Esophagus muscularis mucosa (tissue), 4 donors: ENCODE measurements at regions not wholly inside any gene's neighbourhood (a gene's known extent, or its start where the extent isn't known, plus 50 kb on each side); places are given as distances from the start of the nearest gene placed in this dataset.
"Not testable (repeated sequence)": the region's sequence is repeated elsewhere in the genome, so short reads cannot be mapped to it uniquely, and the experiment has no call there.

ENCODE experiments used
- DNase-seq: peaks from one replicate; pipeline ENCODE4 v3.0.0-alpha.2; 2017; ENCODE audit errors: extremely low spot score
- H3K27ac ChIP-seq, 4 donors: fragments of 200-600 bp; sonication (generic); replicated peaks in 1 of 4; 1 replicate in 3 of 4; 2 replicates in 1 of 4; pipeline ENCODE4 v1.5.1; 2016 to 2019; ENCODE audit warnings: mild to moderate bottlenecking in 1 of 4
- H3K27me3 ChIP-seq, 4 donors: fragments of 200-600 bp; sonication (generic); one replicate each; pipeline versions ENCODE4 v1.5.1 to v1.6.0; 2016 to 2019
- H3K36me3 ChIP-seq, 4 donors: fragments of 200-600 bp; sonication (generic); one replicate each; pipeline ENCODE4 v1.5.1; 2016 to 2019
- H3K4me1 ChIP-seq, 4 donors: fragments of 200-600 bp; sonication (generic); one replicate each; pipeline ENCODE4 v1.5.1; 2016 to 2019
- H3K4me3 ChIP-seq, 4 donors: fragments of 200-600 bp; sonication (generic); 1 replicate in 2 of 4; 2 replicates in 2 of 4; pipeline ENCODE4 v1.5.1; 2016 to 2019; ENCODE audit warnings: mild to moderate bottlenecking in 4 of 4, moderate library complexity in 1 of 4
- H3K9me3 ChIP-seq, 4 donors: fragments of 200-600 bp; sonication (generic); 1 replicate in 3 of 4; 2 replicates in 1 of 4; pipeline ENCODE4 v1.5.1; 2016 to 2019
- WGBS: methylation state at CpG from one replicate; pipeline ENCODE4 v1.1.5; 2018; 5-methylcytosine and 5-hydroxymethylcytosine counted together
- intact Hi-C: fragments of 100-400 bp; cut with DNase I; formaldehyde crosslinking; loops from one replicate; pipeline ENCODE4 v1.15.1; 2023

DNA sequence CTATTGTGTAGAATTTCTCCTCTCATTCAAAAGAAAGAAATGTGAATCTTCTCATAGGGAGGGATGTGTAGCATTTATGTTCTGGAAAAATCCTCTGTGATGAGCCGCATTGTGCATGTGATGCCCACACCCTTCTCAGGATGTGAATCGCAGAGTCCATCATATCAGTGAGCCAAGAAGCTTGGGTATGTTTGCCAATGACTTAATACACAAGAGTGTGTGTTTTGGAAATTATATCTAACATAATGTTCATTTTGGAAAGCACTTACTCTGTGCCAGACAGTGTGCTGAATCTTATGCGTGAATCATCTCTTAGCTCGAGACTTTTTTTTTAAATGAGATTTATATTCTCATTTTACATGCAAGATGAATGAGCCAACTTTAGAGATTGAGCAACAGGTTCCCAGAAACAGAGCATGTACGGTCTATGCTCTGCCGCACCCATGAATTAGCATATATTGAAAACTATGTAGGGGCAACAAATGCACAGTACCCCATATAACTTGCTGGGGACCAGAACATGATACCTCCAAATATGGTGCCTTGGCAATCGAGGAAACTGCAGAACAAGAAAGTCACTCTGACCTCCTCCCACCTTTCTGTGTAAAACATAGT lies 418.4 kb upstream of the SPATA31A3 start:
- DNase-seq, H3K36me3 ChIP-seq, H3K27ac ChIP-seq, H3K4me3 ChIP-seq, H3K27me3 ChIP-seq, intact Hi-C loops, H3K9me3 ChIP-seq, H3K4me1 ChIP-seq: not testable (repeated sequence)
- WGBS = 55% methylated on average over 3 of the region's 7 CpGs

DNA sequence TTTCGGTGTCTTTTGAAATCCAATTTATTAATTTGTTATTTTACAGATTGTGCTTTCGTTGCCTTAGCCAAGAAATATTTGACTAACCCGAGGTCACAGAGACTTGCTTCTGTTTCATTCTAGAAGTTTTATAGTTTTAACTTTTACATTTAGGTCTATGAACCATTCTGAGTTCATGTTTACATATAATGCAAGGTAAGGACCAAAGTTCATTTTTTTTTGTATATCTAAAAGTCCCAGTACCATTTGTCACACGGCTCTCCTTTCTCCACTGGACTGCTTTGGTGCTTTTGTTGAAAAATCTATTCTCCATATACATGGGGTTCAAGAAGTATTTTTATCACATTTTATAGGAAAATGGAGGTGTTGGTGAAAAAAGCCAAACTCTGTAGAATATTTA lies 411.4 kb upstream of the SPATA31A3 start:
- H3K4me1 ChIP-seq, DNase-seq: not testable (repeated sequence)
- WGBS = no CpG with 5 or more reads among the region's 4 CpGs

DNA sequence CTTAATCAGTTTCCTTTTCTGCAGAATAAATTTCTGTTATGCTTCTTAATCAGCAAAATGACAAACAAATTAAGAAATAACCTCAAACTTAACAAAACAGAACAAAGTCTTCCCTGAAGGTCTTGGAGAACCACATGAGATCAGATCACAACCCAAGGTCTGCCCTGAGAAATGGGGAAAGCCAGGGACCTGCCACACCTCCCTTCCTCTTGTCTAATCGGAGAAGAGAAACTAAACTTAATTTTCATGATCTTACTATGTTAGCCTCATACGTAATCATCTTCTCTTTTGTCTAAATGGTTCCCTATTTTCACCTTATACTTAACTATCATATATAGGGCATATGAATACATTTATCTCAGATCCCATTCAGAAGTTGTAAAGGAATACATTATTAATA lies 405.4 kb upstream of the SPATA31A3 start:
- WGBS = 81% methylated on average over 2 of the region's 2 CpGs
- H3K9me3 ChIP-seq, H3K27me3 ChIP-seq, H3K36me3 ChIP-seq, H3K4me1 ChIP-seq, H3K27ac ChIP-seq, DNase-seq, intact Hi-C loops, H3K4me3 ChIP-seq: not testable (repeated sequence)

More for the DNA sequence above, 411.4 kb upstream of the SPATA31A3 start:
- H3K27me3 ChIP-seq, H3K36me3 ChIP-seq, H3K4me3 ChIP-seq, H3K27ac ChIP-seq, H3K9me3 ChIP-seq, intact Hi-C loops: not testable (repeated sequence)

DNA sequence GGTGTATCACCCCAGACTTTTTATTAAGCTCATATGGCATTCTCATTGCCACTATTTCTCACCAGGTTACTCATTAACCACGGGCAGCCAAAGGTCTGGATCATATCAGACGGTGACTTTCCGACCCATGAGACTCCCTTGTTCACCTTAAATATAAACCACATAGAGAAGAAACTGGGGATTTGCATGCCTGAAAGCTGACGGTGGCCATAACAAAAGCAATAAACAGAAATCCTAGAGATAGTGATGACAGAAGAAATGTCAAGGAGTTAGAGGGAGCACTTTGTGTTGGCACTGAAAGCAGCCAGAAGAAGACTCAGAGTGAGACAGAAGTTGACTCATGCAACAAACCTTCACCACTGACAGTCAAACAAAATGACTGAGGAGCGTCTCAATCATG lies 402.4 kb upstream of the SPATA31A3 start:
- H3K27ac ChIP-seq, H3K36me3 ChIP-seq, H3K9me3 ChIP-seq, H3K4me1 ChIP-seq, intact Hi-C loops, H3K27me3 ChIP-seq, H3K4me3 ChIP-seq, DNase-seq: not testable (repeated sequence)
- WGBS = no CpG with 5 or more reads among the region's 5 CpGs

DNA sequence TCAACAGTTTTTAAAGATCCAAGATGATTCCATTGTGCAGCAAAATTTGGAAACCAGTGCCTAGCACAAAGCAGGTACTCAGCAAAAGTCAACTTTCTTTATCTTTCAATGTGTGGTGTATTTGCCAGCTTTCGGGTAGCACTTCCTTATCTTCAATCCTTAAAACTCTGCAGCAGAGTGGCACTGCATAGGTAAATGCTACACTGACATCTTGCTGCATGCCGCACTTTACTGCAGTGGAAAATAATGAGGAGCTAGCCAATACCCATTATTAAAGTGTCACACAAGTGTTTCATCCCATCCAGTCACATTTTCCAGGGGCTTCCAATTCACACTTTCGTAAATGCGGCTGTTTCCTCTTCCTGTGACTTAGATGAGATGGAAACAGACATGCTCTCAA lies 401.7 kb upstream of the SPATA31A3 start:
- WGBS = no CpG with 5 or more reads among the region's 4 CpGs
- not testable (repeated sequence) for DNase-seq

DNA sequence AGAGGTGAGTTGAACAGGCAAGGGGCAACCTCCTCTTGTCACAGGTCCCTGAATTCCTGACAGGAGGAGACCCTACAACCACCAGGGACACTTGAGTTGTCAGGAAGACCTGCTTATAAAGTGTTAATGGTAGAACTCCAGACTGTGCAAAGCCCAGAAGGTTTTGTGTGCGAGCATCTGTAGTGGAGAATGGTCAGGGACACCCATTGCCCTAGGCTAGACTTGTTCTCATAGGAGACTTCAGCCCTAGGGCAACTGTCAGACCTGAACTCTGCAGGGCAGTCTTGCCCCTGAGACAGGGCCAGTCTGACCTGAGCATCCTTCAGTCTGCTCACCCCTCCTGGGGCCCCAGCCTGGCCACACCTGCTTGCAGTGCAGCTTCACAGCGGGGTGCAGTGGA lies 377.3 kb upstream of the SPATA31A3 start:
- H3K27ac ChIP-seq, H3K27me3 ChIP-seq, H3K36me3 ChIP-seq, H3K9me3 ChIP-seq, DNase-seq, H3K4me1 ChIP-seq, H3K4me3 ChIP-seq, intact Hi-C loops: not testable (repeated sequence)
- WGBS = no CpG with 5 or more reads among the region's 2 CpGs

More for the DNA sequence above, 401.7 kb upstream of the SPATA31A3 start:
- H3K9me3 ChIP-seq, H3K36me3 ChIP-seq, H3K4me3 ChIP-seq, intact Hi-C loops, H3K27me3 ChIP-seq, H3K4me1 ChIP-seq, H3K27ac ChIP-seq: not testable (repeated sequence)

DNA sequence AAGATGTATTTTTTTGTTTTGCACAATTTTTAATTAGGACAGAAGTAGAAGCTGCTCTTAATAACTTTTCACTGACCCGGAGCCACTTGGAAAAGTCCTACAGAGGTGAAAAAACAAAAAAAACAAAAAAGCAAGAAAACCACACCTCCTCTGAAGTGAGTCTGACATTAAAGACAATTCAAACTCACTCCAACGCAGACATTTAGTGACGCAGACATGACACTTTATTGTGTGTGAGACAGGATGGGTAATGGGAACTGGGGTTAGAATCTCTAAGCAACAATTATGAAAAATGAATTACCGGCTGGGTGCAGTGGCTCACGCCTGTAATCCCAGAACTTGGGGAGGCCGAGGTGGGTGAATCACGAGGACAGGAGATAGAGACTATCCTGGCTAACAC lies 370.0 kb upstream of the SPATA31A3 start:
- DNase-seq, H3K27ac ChIP-seq, H3K36me3 ChIP-seq, H3K4me3 ChIP-seq, intact Hi-C loops, H3K4me1 ChIP-seq, H3K9me3 ChIP-seq, H3K27me3 ChIP-seq: not testable (repeated sequence)
- WGBS = no CpG with 5 or more reads among the region's 7 CpGs

DNA sequence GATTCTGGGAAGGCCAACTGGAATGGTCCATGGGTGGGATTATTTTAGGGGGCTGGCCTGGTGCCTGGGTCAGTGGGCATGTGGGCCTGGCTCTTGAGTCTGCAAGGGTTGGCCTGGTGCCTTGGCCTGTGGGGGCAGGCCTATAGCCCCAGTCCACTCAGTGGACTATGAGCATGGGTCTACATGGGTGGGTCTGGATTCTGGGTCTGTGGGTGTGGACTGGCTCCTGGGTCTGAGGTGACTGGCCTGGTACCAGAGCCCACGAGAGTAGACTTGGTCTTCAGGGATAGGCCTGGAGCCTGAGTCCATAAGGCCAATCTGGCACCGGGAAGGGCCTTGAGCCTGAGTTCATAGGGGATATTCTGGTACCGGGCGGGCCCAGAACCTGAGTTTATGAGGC lies 361.6 kb upstream of the SPATA31A3 start:
- no CpG with 5 or more reads among the region's 4 CpGs for WGBS
- intact Hi-C loops, H3K4me1 ChIP-seq, H3K27me3 ChIP-seq, H3K27ac ChIP-seq, H3K36me3 ChIP-seq, H3K9me3 ChIP-seq, H3K4me3 ChIP-seq, DNase-seq: not testable (repeated sequence)

DNA sequence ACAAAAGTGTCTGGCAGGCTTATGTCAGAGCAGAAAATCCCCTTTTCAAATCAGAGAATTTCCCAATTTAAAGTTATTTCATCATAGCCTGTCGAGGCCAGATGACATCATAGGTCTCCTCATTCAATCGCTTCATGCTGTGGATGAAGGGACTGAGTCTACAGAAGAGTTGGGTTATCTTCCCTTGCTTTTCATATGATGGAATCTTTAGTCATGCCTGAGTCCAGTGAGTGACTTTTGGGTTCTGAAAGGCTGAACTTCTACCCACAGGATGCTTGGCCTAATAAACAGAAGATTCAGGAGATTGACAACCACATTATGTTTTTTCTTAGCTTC lies 357.0 kb upstream of the SPATA31A3 start:
- intact Hi-C loops = not testable (repeated sequence)
- no CpG with 5 or more reads among the region's 2 CpGs for WGBS

DNA sequence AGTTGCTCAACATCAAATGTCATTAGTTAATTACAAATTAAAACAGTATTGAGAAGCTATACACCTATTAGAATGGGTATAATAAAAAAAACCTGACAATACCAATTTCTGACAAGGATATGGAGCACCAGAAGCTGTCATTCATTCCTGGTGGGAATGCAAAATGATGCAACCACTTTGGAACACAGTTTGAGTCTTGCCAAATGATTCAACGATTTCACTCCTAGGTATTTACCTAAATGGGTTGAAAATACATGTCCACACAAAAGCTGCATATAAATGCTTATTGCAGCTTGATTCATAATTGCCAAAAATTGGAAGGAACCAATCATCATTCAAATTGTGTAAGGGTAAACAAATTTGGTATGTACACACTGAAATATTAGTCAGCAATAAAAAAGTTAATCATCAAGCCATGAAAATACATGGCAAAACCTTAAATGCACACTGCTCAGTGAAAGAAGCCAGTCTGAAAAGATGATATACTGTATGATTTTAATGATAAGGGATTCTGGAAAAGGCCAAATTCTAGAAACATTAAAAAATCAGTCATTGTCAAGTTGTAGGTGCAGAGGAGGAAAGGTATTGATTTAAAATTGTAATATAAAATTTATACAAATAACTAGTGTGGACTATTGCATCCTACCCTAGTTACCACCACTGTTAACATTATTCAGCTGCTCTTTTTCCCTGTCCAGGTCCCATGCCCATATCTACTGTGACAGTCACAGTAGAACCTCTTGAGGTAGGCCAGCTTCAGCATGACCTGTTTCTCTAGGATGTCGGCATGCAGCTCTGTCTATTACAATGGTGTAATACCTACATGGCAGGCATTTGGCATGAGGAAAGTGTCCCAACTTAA lies 356.4 kb upstream of the SPATA31A3 start:
- H3K36me3 ChIP-seq, H3K4me3 ChIP-seq, H3K27ac ChIP-seq, H3K4me1 ChIP-seq, H3K27me3 ChIP-seq, DNase-seq, H3K9me3 ChIP-seq, intact Hi-C loops: not testable (repeated sequence)
- no CpG with 5 or more reads among the region's 2 CpGs for WGBS

More for the DNA sequence above, 357.0 kb upstream of the SPATA31A3 start:
- H3K9me3 ChIP-seq, DNase-seq, H3K27me3 ChIP-seq, H3K4me3 ChIP-seq, H3K27ac ChIP-seq, H3K4me1 ChIP-seq, H3K36me3 ChIP-seq: not testable (repeated sequence)

DNA sequence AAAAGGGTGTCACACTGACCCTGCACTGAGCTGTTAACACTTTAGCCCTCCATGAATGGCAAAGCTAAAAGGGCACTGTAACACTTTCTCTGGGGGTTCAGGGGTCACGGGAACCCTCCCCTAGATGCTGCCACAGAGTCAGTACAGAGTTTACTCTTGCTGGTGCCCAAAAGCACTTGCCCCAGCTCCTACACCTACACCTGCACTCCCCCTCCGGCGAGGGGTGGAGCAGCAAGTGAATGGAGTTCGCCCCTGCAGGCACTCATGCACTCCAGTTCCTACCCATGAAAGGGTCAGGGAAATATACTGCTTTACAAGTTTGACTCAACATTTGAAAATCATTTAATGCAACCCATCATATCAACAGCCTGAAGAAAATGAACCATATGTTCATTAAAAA lies 355.7 kb upstream of the SPATA31A3 start:
- H3K27ac ChIP-seq, intact Hi-C loops: not testable (repeated sequence)

DNA sequence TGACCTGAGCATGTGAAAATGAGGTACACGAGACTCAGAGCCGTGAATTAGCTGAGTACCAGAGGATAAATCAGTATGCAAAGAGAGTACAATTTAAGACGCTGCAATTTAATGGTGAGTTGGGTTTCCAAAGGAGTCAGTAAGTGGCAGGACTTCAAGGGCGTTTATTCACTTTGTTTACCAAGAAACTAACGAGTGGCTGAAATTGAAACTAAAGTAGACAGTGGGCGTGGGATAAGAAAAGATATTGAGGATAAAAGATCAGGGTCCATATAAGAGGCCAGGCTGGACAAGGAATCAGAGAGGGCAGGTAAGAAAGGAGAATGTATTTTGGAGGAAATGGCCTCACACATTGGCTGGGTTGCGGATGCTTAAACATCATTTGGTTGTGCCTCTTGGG lies 346.9 kb upstream of the SPATA31A3 start:
- DNase-seq, H3K27me3 ChIP-seq, H3K4me3 ChIP-seq, H3K4me1 ChIP-seq, H3K36me3 ChIP-seq, intact Hi-C loops, H3K9me3 ChIP-seq, H3K27ac ChIP-seq: not testable (repeated sequence)
- WGBS = no CpG with 5 or more reads among the region's 7 CpGs

More for the DNA sequence above, 355.7 kb upstream of the SPATA31A3 start:
- WGBS = no CpG with 5 or more reads among the region's 4 CpGs
- H3K36me3 ChIP-seq, H3K4me1 ChIP-seq, H3K9me3 ChIP-seq, DNase-seq, H3K4me3 ChIP-seq, H3K27me3 ChIP-seq: not testable (repeated sequence)

DNA sequence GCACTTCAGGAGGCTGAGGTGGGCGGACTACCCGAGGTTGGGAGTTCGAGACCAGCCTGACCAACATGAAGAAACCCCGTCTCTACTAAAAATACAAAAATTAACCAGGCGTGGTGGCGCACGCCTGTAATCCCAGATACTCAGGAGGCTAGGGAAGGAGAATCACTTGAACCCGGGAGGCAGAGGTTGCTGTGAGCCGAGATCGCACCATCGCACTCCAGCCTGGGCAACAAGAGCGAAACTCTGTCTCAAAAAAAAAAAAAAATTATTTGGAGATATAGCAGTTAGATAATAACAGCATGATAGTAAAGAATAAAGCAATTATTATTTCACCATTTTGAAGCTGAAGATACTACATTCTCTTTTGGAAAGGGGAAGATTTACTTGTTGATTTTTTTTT lies 345.9 kb upstream of the SPATA31A3 start:
- H3K36me3 ChIP-seq, H3K9me3 ChIP-seq, intact Hi-C loops, H3K4me1 ChIP-seq, DNase-seq, H3K27me3 ChIP-seq, H3K27ac ChIP-seq, H3K4me3 ChIP-seq: not testable (repeated sequence)
- WGBS = no CpG with 5 or more reads among the region's 12 CpGs
